ENCODE measurements at regions not wholly inside any gene's neighbourhood (a gene's known extent, or its start where the extent isn't known, plus 50 kb on each side); places are given as distances from the start of the nearest gene placed in this dataset.

DNA sequence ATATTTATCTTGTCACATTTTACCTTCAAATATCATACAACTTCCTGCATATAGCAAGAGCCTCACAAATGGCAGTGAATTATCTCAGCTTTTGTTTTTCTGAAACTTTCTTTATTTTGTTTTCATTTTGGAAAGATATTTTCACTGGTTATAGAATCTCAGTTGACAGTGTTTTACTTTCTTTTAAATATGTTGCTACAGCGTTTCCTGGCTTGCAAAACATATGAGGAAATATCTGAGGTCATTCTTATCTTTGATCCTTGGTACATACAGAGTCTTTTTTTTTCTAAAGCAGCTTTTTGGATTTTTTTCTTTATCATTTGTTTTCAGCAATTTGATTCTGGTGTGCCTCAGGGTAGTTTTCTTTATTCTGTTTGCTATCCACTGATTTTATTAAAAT lies 77.6 kb upstream of the CEP78 start:
- Histone ChIP-seq H3K4me3 (no peak overlapping the region), H3K27ac (no peak overlapping the region), H3K4me1 (no peaks in the 10 kb centered on the region), H3K36me3 (no peaks in the 10 kb centered on the region), H3K9me3 (no peaks in the 10 kb centered on the region), H3K27me3 (no peaks in the 10 kb centered on the region)
- ATAC-seq (ENCODE audit: low FRiP score in 2 of 2) (no peak), DNase-seq (no peak)
- WGBS, 2 donors, result 34 to 38% methylated on average over 1 of the region's 1 CpG
- TF ChIP-seq EP300 (IDR thresholded peaks at IDR 0.05) (no peak), POLR2A (IDR thresholded peaks at IDR 0.05) (no peak)

DNA sequence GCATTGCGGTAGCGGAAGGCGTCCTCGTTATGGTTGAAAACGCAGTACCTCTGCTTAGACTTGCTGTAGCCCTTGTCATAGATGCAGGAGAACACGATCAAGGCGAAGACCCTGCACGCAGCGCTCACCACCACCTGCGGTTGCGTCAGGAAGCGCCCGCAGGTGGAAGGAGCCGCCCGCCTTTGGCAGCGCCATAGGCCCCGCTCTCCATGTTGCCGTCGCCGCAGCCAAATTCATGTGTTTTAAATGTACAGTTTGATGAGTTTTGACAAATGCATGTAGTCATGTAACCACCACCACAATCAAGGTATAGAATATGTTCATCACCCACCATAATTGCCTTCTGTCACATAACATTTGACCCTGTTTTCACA lies 84.9 kb upstream of the CEP78 start:
- H3K36me3 ChIP-seq, result no peaks in the 10 kb centered on the region
- H3K27me3 ChIP-seq, result no peaks in the 10 kb centered on the region
- no peak for ATAC-seq (ENCODE audit: low FRiP score in 2 of 2)
- H3K4me3 ChIP-seq, result no peak overlapping the region
- 97% methylated on average over 20 of the region's 20 CpGs for WGBS, 2 donors
- no peak overlapping the region for H3K27ac ChIP-seq
- peak in 1 of 2 donors; percentile 34 for DNase-seq
- no peaks in the 10 kb centered on the region for H3K9me3 ChIP-seq
- TF ChIP-seq, protein P1, sequence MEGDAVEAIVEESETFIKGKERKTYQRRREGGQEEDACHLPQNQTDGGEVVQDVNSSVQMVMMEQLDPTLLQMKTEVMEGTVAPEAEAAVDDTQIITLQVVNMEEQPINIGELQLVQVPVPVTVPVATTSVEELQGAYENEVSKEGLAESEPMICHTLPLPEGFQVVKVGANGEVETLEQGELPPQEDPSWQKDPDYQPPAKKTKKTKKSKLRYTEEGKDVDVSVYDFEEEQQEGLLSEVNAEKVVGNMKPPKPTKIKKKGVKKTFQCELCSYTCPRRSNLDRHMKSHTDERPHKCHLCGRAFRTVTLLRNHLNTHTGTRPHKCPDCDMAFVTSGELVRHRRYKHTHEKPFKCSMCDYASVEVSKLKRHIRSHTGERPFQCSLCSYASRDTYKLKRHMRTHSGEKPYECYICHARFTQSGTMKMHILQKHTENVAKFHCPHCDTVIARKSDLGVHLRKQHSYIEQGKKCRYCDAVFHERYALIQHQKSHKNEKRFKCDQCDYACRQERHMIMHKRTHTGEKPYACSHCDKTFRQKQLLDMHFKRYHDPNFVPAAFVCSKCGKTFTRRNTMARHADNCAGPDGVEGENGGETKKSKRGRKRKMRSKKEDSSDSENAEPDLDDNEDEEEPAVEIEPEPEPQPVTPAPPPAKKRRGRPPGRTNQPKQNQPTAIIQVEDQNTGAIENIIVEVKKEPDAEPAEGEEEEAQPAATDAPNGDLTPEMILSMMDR (IDR thresholded peaks at IDR 0.05), result no peak
- no peak for TF ChIP-seq POLR2AphosphoS5 (IDR thresholded peaks at IDR 0.05)
- no peak for TF ChIP-seq POLR2A (IDR thresholded peaks at IDR 0.05)
- no peak for TF ChIP-seq EP300 (IDR thresholded peaks at IDR 0.05)
- H3K4me1 ChIP-seq, result no peaks in the 10 kb centered on the region

DNA sequence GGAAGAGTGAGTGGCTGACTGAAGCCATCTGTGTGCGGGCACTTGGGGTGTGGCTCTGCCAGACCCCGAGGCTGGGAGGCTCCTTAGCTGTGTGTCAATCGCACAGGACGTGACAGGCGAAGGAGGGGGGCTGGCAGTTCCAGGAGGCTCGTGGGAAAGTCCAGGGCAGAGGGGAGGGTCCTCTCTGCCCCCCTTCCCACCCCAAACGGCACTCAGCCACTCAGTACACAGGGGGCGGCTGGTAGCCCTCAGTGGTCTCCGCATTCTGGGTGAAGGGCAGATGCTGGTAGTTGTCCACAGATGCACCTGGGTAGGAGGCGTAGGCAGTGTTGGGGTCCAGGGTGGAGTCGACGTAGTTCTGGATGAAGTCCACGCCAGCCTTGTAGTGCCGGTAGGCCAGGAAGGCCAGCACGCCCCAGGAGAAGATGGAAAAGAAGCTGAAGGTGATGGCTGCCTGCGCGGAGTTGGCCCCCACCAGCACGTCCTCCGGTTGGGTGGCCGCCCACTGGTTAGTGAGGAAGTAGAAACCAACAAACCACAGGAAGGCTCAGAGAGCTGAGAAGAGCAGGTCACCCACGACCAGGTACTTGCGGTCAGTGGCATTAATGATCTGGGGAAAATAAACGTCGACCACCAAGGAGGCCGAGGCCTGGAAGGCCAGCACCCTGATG lies 85.4 kb upstream of the CEP78 start:
- DNase-seq (peak in 1 of 2 donors; percentile 45), ATAC-seq (ENCODE audit: low FRiP score in 2 of 2) (peak in 1 of 2 donors; percentile 55)
- H3K36me3 ChIP-seq, result no peaks in the 10 kb centered on the region
- no peaks in the 10 kb centered on the region for H3K4me1 ChIP-seq
- H3K27me3 ChIP-seq, result no peaks in the 10 kb centered on the region
- WGBS, 2 donors, result 86 to 88% methylated on average over 18 to 25 of the region's 25 CpGs
- no peak overlapping the region for H3K27ac ChIP-seq
- H3K9me3 ChIP-seq, result no peaks in the 10 kb centered on the region
- TF ChIP-seq POLR2AphosphoS5 (IDR thresholded peaks at IDR 0.05) (no peak), EP300 (IDR thresholded peaks at IDR 0.05) (no peak), POLR2A (IDR thresholded peaks at IDR 0.05) (no peak)
- TF ChIP-seq, protein P1 (IDR thresholded peaks at IDR 0.05), result no peak
- H3K4me3 ChIP-seq, result no peak overlapping the region

DNA sequence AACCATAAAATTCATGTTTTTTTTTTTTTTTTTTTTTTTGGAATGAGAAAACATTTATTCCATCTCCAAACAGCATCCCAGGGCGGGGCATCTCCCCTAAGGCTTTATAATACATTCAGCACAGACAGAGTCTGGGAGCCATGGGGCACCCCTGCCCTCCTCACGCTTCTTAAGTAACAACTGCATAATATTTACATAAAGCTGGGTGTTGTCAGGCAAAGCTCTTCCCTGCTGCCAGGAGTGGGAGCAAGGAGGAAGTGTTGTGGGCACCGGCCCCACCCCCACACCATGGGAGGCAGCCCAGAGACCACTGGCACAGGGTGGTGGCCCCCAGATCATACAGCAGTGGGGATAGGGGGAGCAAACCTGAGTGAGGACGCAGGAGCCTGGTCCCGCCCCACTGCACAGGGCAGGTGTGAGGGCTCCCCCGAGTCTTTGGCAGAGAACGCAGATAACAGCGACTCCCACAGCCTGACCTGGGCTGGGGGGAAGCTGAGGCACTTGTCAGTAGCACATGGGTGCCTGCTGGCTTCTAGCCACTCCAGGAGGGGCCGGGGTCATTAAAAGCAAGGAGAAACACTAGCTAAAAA lies 86.1 kb upstream of the CEP78 start:
- ATAC-seq (ENCODE audit: low FRiP score in 2 of 2), result peak in 1 of 2 donors; percentile 43
- Histone ChIP-seq H3K4me3 (no peak overlapping the region), H3K4me1 (no peaks in the 10 kb centered on the region), H3K36me3 (no peaks in the 10 kb centered on the region), H3K27me3 (no peaks in the 10 kb centered on the region), H3K9me3 (no peaks in the 10 kb centered on the region), H3K27ac (no peak overlapping the region)
- DNase-seq, result peak in 1 of 2 donors; percentile 51
- TF ChIP-seq POLR2A (IDR thresholded peaks at IDR 0.05) (no peak), EP300 (IDR thresholded peaks at IDR 0.05) (no peak), POLR2AphosphoS5 (IDR thresholded peaks at IDR 0.05) (no peak)
- TF ChIP-seq, protein P1 (IDR thresholded peaks at IDR 0.05), result no peak
- WGBS, 2 donors, result 71% methylated on average over 6 to 9 of the region's 9 CpGs

DNA sequence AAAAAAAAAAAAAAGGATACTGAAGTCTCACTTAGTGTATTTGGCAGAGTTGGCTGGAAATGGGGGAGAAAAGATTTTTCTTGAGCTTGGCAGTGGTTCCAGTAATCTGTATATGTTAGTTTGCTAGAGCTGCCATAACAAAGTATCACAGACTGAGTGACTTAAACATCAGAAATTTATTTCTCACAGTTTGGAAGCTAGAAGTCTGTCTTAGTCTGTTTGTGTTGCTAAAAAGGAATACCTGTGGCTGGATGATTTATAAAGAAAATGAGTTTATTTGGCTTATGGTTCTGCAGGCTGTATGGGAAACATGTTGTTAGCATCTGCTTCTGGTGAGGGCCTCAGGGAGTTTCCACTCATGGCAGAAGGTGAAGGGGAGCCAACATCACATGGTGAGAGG lies 89.6 kb upstream of the CEP78 start:
- H3K9me3 ChIP-seq, result no peaks in the 10 kb centered on the region
- H3K4me1 ChIP-seq, result no peaks in the 10 kb centered on the region
- no peaks in the 10 kb centered on the region for H3K36me3 ChIP-seq
- H3K27me3 ChIP-seq, result no peaks in the 10 kb centered on the region
- DNase-seq (no peak), ATAC-seq (ENCODE audit: low FRiP score in 2 of 2) (no peak)
- no peak overlapping the region for H3K27ac ChIP-seq
- H3K4me3 ChIP-seq, result no peak overlapping the region
- TF ChIP-seq POLR2A (IDR thresholded peaks at IDR 0.05) (no peak), POLR2AphosphoS5 (IDR thresholded peaks at IDR 0.05) (no peak), EP300 (IDR thresholded peaks at IDR 0.05) (no peak)
- TF ChIP-seq, protein P1 (IDR thresholded peaks at IDR 0.05), result no peak
